ENCODE measurements at regions not wholly inside any gene's neighbourhood (a gene's known extent, or its start where the extent isn't known, plus 50 kb on each side); places are given as distances from the start of the nearest gene placed in this dataset.
A peak's percentile ranks its signal among the peaks of the same experiment; 100 is the strongest.

DNA sequence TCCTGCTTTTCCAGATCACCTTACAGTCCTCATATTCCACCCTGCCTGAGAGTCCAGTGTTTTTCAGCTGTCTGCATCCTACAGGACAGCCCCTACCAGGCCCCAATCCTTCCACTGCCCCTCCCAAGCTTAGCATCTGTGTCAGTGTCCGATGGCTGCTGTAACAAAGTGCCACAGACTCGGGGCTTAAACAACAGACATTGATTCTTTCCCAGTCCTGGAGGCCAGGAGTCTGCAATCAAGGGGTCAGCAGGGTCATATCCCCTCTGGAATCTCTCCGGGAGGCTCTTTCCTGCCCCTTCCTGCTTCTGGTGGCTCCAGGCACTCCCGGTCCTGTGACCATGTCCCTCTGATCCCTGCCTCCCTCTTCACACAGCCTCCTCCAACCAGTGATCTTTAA lies 396.6 kb upstream of the MAP3K7 start:
- Histone ChIP-seq H4K8ac (ENCODE audit: extremely low read depth, insufficient read depth, low read length) (0 out of 2 replicates have a peak overlapping the region, but pooled peaks have one; percentile 62), H4K91ac (replicated peaks; ENCODE audit: insufficient read length, low read length) (no peak overlapping the region), H2BK15ac (ENCODE audit: low read length) (no peak overlapping the region), H3K9ac (replicated peaks in 1 of 4; ENCODE audit: extremely low read depth in 1 of 4, low read depth in 3 of 4, low read length in 3 of 4) (no peak overlapping the region), H4K20me1 (replicated peaks in 1 of 2; ENCODE audit: control insufficient read depth in 1 of 2, insufficient read depth in 2 of 2, low read length in 2 of 2) (no peaks in the 10 kb centered on the region), H3K23ac (ENCODE audit: insufficient read length) (no peak overlapping the region), H3K79me2 (ENCODE audit: control insufficient read depth in 1 of 2, insufficient read depth in 2 of 2, low read length in 2 of 2) (no peaks in the 10 kb centered on the region), H3K27me3 (replicated peaks in 1 of 4; ENCODE audit: control insufficient read depth in 3 of 4, extremely low read depth in 1 of 4, insufficient read depth in 3 of 4, low read length in 3 of 4) (no peaks in the 10 kb centered on the region), H3K4ac (replicated peaks; ENCODE audit: insufficient read length, low read depth, low read length) (no peak overlapping the region), H3K56ac (replicated peaks; ENCODE audit: insufficient read length, low read depth, low read length) (no peak overlapping the region), H3K14ac (ENCODE audit: insufficient read length) (no peak overlapping the region), H3K79me1 (ENCODE audit: low read depth, low read length) (no peaks in the 10 kb centered on the region), H3K4me2 (ENCODE audit: insufficient read depth in 1 of 2, low read depth in 2 of 2, low read length in 2 of 2) (no peak overlapping the region), H2BK20ac (ENCODE audit: low read length) (no peak overlapping the region), H3K27ac (ENCODE audit: low read depth, low read length) (no peak overlapping the region), H4K5ac (ENCODE audit: insufficient read length, low read depth, low read length) (no peak overlapping the region), H2AK5ac (ENCODE audit: low read depth, low read length) (no peak overlapping the region), H3K18ac (ENCODE audit: extremely low read depth, low read length) (no peak overlapping the region), H2BK120ac (replicated peaks; ENCODE audit: low read depth, low read length) (no peak overlapping the region), H3K4me3 (ENCODE audit: extremely low read depth in 1 of 4, insufficient read depth in 2 of 4, low read depth in 3 of 4, low read length in 4 of 4) (no peak overlapping the region), H3K36me3 (ENCODE audit: control insufficient read depth in 2 of 4, insufficient read depth in 4 of 4, low read length in 3 of 4) (no peaks in the 10 kb centered on the region), H3K4me1 (replicated peaks in 1 of 4; ENCODE audit: control insufficient read depth in 3 of 4, insufficient read depth in 4 of 4, low read length in 3 of 4) (no peaks in the 10 kb centered on the region), H2BK5ac (ENCODE audit: low read depth, low read length) (no peak overlapping the region), H3K23me2 (ENCODE audit: low read depth, low read length) (peaks cover 2% of the 10 kb centered on the region; the same call in 1 of the 2 replicates), H2BK12ac (ENCODE audit: low read depth, low read length) (no peak overlapping the region), H2AFZ (ENCODE audit: low read length) (no peak overlapping the region), H3K9me3 (ENCODE audit: insufficient read depth in 2 of 2, low read depth in 1 of 2, low read length in 1 of 2) (no peaks in the 10 kb centered on the region)
- 69% methylated on average over 4 of the region's 4 CpGs; no CpG with 5 or more reads in 1 of the 2 experiments for WGBS, 2 experiments (ENCODE audit: extremely low coverage in 1 of 2, insufficient coverage in 1 of 2, insufficient read length in 1 of 2, insufficient replicate concordance in 2 of 2, low coverage in 1 of 2, low lambda C conversion rate in 2 of 2, missing lambda C conversion rate in 1 of 2)
- no peak for FAIRE-seq
- ChIA-PET POLR2A (ENCODE audit: partially characterized antibody) (no interaction called here), CTCF (ENCODE audit: partially characterized antibody) (interaction anchor here (1.1 to 2.7 kb wide), 2 partner anchors 42 to 57 kb away, joined by 4 to 12 read pairs; no protein-coding TSS in a partner anchor)
- DNase-seq (ENCODE audit: low read depth in 1 of 2, low spot score in 2 of 2), result no peak
- TF ChIP-seq CREB1 (IDR thresholded peaks at IDR 0.05) (no peak), CBX8 (IDR thresholded peaks at IDR 0.05; ENCODE audit: borderline replicate concordance, low read depth, low read length) (no peak), TEAD4 (IDR thresholded peaks at IDR 0.05; ENCODE audit: low read depth, low read length) (no peak), KDM4A (IDR thresholded peaks at IDR 0.05; ENCODE audit: low read depth, low read length, severe bottlenecking) (no peak)
- TF ChIP-seq, protein P1, sequence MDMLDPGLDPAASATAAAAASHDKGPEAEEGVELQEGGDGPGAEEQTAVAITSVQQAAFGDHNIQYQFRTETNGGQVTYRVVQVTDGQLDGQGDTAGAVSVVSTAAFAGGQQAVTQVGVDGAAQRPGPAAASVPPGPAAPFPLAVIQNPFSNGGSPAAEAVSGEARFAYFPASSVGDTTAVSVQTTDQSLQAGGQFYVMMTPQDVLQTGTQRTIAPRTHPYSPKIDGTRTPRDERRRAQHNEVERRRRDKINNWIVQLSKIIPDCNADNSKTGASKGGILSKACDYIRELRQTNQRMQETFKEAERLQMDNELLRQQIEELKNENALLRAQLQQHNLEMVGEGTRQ (IDR thresholded peaks at IDR 0.05; ENCODE audit: low read length), result no peak

Data from H1 (cell line).